ENCODE measurements at regions not wholly inside any gene's neighbourhood (a gene's known extent, or its start where the extent isn't known, plus 50 kb on each side); places are given as distances from the start of the nearest gene placed in this dataset.
A peak's percentile ranks its signal among the peaks of the same experiment; 100 is the strongest.

- WGBS, 2 donors: 89 to 91% methylated on average over 5 of the region's 5 CpGs
- no peak for ATAC-seq
- intact Hi-C loops (cut with DNase I): no loop called here
- no peaks in the 10 kb centered on the region for H3K9me3 ChIP-seq
- H3K4me1 ChIP-seq: peaks cover 0 to 16% (median 0%) of the 10 kb centered on the region in 9 donors
- DNase-seq: no peak
- H3K4me3 ChIP-seq: no peak overlapping the region
- no peak for TF ChIP-seq CTCF (IDR thresholded peaks at IDR 0.05)
- no peaks in the 10 kb centered on the region for H3K27me3 ChIP-seq
- H3K27ac ChIP-seq: no peak overlapping the region
- no peaks in the 10 kb centered on the region for H3K36me3 ChIP-seq
Measured at GRCh38 chr11:110859240-110859840, 147.1 kb upstream of the ARHGAP20 start.

- intact Hi-C loops (cut with DNase I): no loop called here
- Histone ChIP-seq H3K27ac (peak overlapping the region in 1 of 10 donors; percentile 30), H3K36me3 (no peaks in the 10 kb centered on the region), H3K4me1 (peaks cover 0 to 16% (median 0%) of the 10 kb centered on the region in 9 donors), H3K9me3 (no peaks in the 10 kb centered on the region), H3K4me3 (no peak overlapping the region), H3K27me3 (no peaks in the 10 kb centered on the region)
- TF ChIP-seq CTCF (IDR thresholded peaks at IDR 0.05): no peak
- ATAC-seq (peak; percentile 57 to 91 (median 76)), DNase-seq (peak; percentile 44 to 68)
- WGBS, 2 donors: 50 to 55% methylated on average over 5 of the region's 5 CpGs
Measured at GRCh38 chr11:110858547-110858921, 146.3 kb upstream of the ARHGAP20 start.

- peaks cover 0 to 16% (median 0%) of the 10 kb centered on the region in 9 donors for H3K4me1 ChIP-seq
- no peaks in the 10 kb centered on the region for H3K9me3 ChIP-seq
- intact Hi-C loops (cut with DNase I): no loop called here
- H3K27ac ChIP-seq: peak overlapping the region in 1 of 10 donors; percentile 30
- no peak overlapping the region for H3K4me3 ChIP-seq
- DNase-seq: no peak
- no peak for TF ChIP-seq CTCF (IDR thresholded peaks at IDR 0.05)
- no peaks in the 10 kb centered on the region for H3K36me3 ChIP-seq
- peak in 3 of 8 donors; percentile 56 to 63 (median 61) for ATAC-seq
- 62 to 69% methylated on average over 4 of the region's 4 CpGs for WGBS, 2 donors
- no peaks in the 10 kb centered on the region for H3K27me3 ChIP-seq
Measured at GRCh38 chr11:110857892-110858546, 145.8 kb upstream of the ARHGAP20 start.

- H3K27ac ChIP-seq: no peak overlapping the region
- peaks cover 0 to 16% (median 0%) of the 10 kb centered on the region in 9 donors for H3K4me1 ChIP-seq
- ATAC-seq (no peak), DNase-seq (no peak)
- no peak overlapping the region for H3K4me3 ChIP-seq
- TF ChIP-seq CTCF (IDR thresholded peaks at IDR 0.05): no peak
- H3K9me3 ChIP-seq: no peaks in the 10 kb centered on the region
- no peaks in the 10 kb centered on the region for H3K27me3 ChIP-seq
- no peaks in the 10 kb centered on the region for H3K36me3 ChIP-seq
- WGBS, 2 donors: 81 to 83% methylated on average over 3 of the region's 3 CpGs
- intact Hi-C loops (cut with DNase I): no loop called here
Measured at GRCh38 chr11:110856996-110857812, 145.0 kb upstream of the ARHGAP20 start.
